Heart right ventricle (tissue), 16 donors: ENCODE measurements at regions not wholly inside any gene's neighbourhood (a gene's known extent, or its start where the extent isn't known, plus 50 kb on each side); places are given as distances from the start of the nearest gene placed in this dataset.

Experiments used
- ATAC-seq, 8 donors: fragments of 200-7000 bp; cut with Tn5 transposase; one replicate each; pipeline ENCODE4 v1.9.1; 2020; ENCODE audit warnings: mild to moderate bottlenecking in 8 of 8, moderate library complexity in 8 of 8, moderate number of reproducible peaks in 1 of 8
- DNase-seq, 2 donors: peaks; one replicate each; pipeline ENCODE4 v3.0.0-alpha.2; 2020
- H3K27ac ChIP-seq, 10 donors: fragments of 200-600 bp; sonication (generic) in 2 of 10; one replicate each; pipeline versions ENCODE4 v1.5.0 to v1.8.0; 2020 to 2022; ENCODE audit warnings: mild to moderate bottlenecking in 3 of 10
- H3K27me3 ChIP-seq, 7 donors: fragments of 200-600 bp; one replicate each; pipeline ENCODE4 v1.8.0; 2021 to 2022; ENCODE audit warnings: mild to moderate bottlenecking in 2 of 7
- H3K36me3 ChIP-seq, 9 donors: fragments of 200-600 bp; sonication (generic) in 1 of 9; one replicate each; pipeline versions ENCODE4 v1.5.0 to v1.8.0; 2020 to 2022; ENCODE audit warnings: mild to moderate bottlenecking in 2 of 9
- H3K4me1 ChIP-seq, 9 donors: fragments of 200-600 bp; sonication (generic) in 1 of 9; one replicate each; pipeline versions ENCODE4 v1.5.0 to v1.8.0; 2020 to 2022; ENCODE audit warnings: mild to moderate bottlenecking in 4 of 9
- H3K4me3 ChIP-seq, 10 donors: fragments of 200-600 bp; sonication (generic) in 2 of 10; one replicate each; pipeline versions ENCODE4 v1.5.0 to v1.8.0; 2020 to 2022; ENCODE audit warnings: mild to moderate bottlenecking in 7 of 10, moderate library complexity in 2 of 10
- H3K9me3 ChIP-seq, 11 donors: fragments of 200-600 bp in 10 of 11; sonication (generic) in 2 of 11; one replicate each; pipeline versions ENCODE4 v1.5.0 to v1.8.0; 2013 to 2022; ENCODE audit warnings: mild to moderate bottlenecking in 2 of 11, control low read depth in 1 of 11, moderate library complexity in 1 of 11
- whole genome bisulfite sequencing, 2 donors: extraction: QIAGEN DNeasy Blood & Tissue Kit; methylation state at CpG; one replicate each; pipeline ENCODE4 v1.1.7; 2013; ENCODE audit warnings: inconsistent platforms in 1 of 2; 5-methylcytosine and 5-hydroxymethylcytosine counted together
- intact Hi-C, 10 donors: fragments of 100-400 bp; cut with DNase I; formaldehyde crosslinking; loops; one replicate each; pipeline versions ENCODE4 v1.11.1 to v1.14.2; 2022
- TF ChIP-seq, protein P1 (sequence below), 9 donors: fragments of 200-600 bp; sonication (generic) in 2 of 9; IDR thresholded peaks; one replicate each; pipeline versions ENCODE4 v1.5.0 to v1.8.0; 2021 to 2022; ENCODE audit warnings: antibody characterized with exemption in 9 of 9, mild to moderate bottlenecking in 5 of 9, moderate library complexity in 1 of 9
- donor health status: Arrhythmogenic right ventricular cardiomyopathy.
- donor health status: ischemic (EF 13 %, LVEDD 7.1; RV severe dilation, severe dysfunction).
- donor health status: healthy with polysubstance abuse.
- donor health status: DM: no; HTN: yes; CAD: no.
- donor health status: DM: no; HTN: no; CAD: no.
- donor health status: ischemic (EF 25% LVEDD 6.9; RV normal size, moderate dysfunction).
- donor health status: ischemic (EF 25% LVEDD 5.7; RV mildly dilated, moderate dysfunction).
- donor health status: healthy.
- donor health status: DM: yes; HTN: yes; CAD: no.
- donor health status: Ischemic cardiomyopathy.
- donor health status: ischemic (EF 35%, LVEDD 5.7; RV mildly dilated, moderate dysfunction).
- donor health status: nonischemic (EF 11% LVEDD 7.7; RV severe dilation, severe dysfunction).
- donor health status: DM: yes; HTN: yes; CAD: no.
- donor health status: PGD.
- donor health status: ischemic (EF 29% LVEDD 5.4; RV normal size, mild dysfunction).
- donor health status: nonischemic (EF 23%, LVEDD 6.1; RV moderate dilation, normal function).

- Histone ChIP-seq H3K4me1 (peaks cover 0 to 4% (median 0%) of the 10 kb centered on the region in 9 donors), H3K36me3 (no peaks in the 10 kb centered on the region), H3K9me3 (no peaks in the 10 kb centered on the region), H3K27ac (no peak overlapping the region), H3K27me3 (no peaks in the 10 kb centered on the region), H3K4me3 (no peak overlapping the region)
- ATAC-seq (no peak), DNase-seq (no peak)
- intact Hi-C loops = no loop called here
- TF ChIP-seq, protein P1, sequence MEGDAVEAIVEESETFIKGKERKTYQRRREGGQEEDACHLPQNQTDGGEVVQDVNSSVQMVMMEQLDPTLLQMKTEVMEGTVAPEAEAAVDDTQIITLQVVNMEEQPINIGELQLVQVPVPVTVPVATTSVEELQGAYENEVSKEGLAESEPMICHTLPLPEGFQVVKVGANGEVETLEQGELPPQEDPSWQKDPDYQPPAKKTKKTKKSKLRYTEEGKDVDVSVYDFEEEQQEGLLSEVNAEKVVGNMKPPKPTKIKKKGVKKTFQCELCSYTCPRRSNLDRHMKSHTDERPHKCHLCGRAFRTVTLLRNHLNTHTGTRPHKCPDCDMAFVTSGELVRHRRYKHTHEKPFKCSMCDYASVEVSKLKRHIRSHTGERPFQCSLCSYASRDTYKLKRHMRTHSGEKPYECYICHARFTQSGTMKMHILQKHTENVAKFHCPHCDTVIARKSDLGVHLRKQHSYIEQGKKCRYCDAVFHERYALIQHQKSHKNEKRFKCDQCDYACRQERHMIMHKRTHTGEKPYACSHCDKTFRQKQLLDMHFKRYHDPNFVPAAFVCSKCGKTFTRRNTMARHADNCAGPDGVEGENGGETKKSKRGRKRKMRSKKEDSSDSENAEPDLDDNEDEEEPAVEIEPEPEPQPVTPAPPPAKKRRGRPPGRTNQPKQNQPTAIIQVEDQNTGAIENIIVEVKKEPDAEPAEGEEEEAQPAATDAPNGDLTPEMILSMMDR (IDR thresholded peaks at IDR 0.05) = no peak
- WGBS, 2 donors = 93% methylated on average over 22 of the region's 22 CpGs
Observed at GRCh38 chr6:168990019-168990751, 263.5 kb downstream of the THBS2 start.

GRCh38 chr6:168989421-168989820 lies 264.2 kb downstream of the THBS2 start:
- no peak for DNase-seq
- ATAC-seq = no peak
- H3K27me3 ChIP-seq = no peaks in the 10 kb centered on the region
- no peak overlapping the region for H3K27ac ChIP-seq
- H3K36me3 ChIP-seq = no peaks in the 10 kb centered on the region
- 75 to 76% methylated on average over 5 of the region's 5 CpGs for WGBS, 2 donors
- no peak overlapping the region for H3K4me3 ChIP-seq
- H3K9me3 ChIP-seq = no peaks in the 10 kb centered on the region
- TF ChIP-seq, protein P1 (IDR thresholded peaks at IDR 0.05) = no peak
- intact Hi-C loops = no loop called here
- peaks cover 0 to 4% (median 0%) of the 10 kb centered on the region in 9 donors for H3K4me1 ChIP-seq

- ATAC-seq (no peak), DNase-seq (no peak)
- intact Hi-C loops = no loop called here
- no peak overlapping the region for H3K4me3 ChIP-seq
- 53 to 61% methylated on average over 2 of the region's 2 CpGs for WGBS, 2 donors
- no peaks in the 10 kb centered on the region for H3K36me3 ChIP-seq
- TF ChIP-seq, protein P1 (IDR thresholded peaks at IDR 0.05) = no peak
- H3K27ac ChIP-seq = no peak overlapping the region
- H3K27me3 ChIP-seq = no peaks in the 10 kb centered on the region
- H3K4me1 ChIP-seq = peaks cover 0 to 4% (median 0%) of the 10 kb centered on the region in 9 donors
- no peaks in the 10 kb centered on the region for H3K9me3 ChIP-seq
Observed at GRCh38 chr6:168988801-168989200, 264.8 kb downstream of the THBS2 start.

DNA sequence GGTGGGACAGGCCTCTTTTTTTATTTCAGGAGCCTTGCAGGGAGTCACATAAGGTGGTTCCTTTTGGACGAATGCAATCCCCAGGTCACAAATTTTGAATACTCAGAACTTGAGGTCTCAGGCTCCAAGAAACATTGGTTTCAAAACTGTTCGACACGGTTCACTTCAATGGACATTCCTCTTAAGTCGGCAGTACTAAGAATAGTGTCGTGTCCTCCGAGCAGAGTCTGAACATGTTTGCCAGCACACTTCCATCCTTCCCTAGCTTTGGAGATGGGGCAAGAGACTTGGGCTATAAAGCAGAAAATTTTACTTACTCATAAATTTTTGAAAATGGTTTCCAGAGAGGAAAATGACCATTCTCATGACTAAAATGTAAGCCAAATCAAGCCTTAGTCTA lies 265.4 kb downstream of the THBS2 start:
- TF ChIP-seq, protein P1 (IDR thresholded peaks at IDR 0.05) = no peak
- intact Hi-C loops = no loop called here
- no peaks in the 10 kb centered on the region for H3K9me3 ChIP-seq
- H3K27me3 ChIP-seq = no peaks in the 10 kb centered on the region
- peaks cover 0 to 4% (median 0%) of the 10 kb centered on the region in 9 donors for H3K4me1 ChIP-seq
- ATAC-seq = no peak
- no peak overlapping the region for H3K27ac ChIP-seq
- no peaks in the 10 kb centered on the region for H3K36me3 ChIP-seq
- no peak for DNase-seq
- H3K4me3 ChIP-seq = no peak overlapping the region
- WGBS, 2 donors = 77 to 83% methylated on average over 6 of the region's 6 CpGs
